Small intestine (tissue), 7 donors: ENCODE measurements at regions not wholly inside any gene's neighbourhood (a gene's known extent, or its start where the extent isn't known, plus 50 kb on each side); places are given as distances from the start of the nearest gene placed in this dataset.

Source experiments
- DNase-seq, 2 donors: peaks; one replicate each; pipeline versions ENCODE4 v3.0.0 to v3.0.0-alpha.2; 2013
- FAIRE-seq: peaks from 2 replicates; lab custom pipeline; 2012; peaks lifted over from hg19 to GRCh38; lab: Jason Lieb, UNC
- H3K27ac ChIP-seq, 3 donors: one replicate each; pipeline ENCODE4 v1.5.1; 2013; ENCODE audit warnings: low read length in 2 of 3, mild to moderate bottlenecking in 2 of 3, control low read depth in 1 of 3, inconsistent platforms in 1 of 3, low read depth in 1 of 3, moderate library complexity in 1 of 3
- H3K27me3 ChIP-seq, 3 donors: one replicate each; pipeline ENCODE4 v1.6.1; 2013; ENCODE audit warnings: low read length in 3 of 3, inconsistent platforms in 1 of 3; ENCODE audit not compliant: control insufficient read depth in 3 of 3, insufficient read depth in 3 of 3
- H3K36me3 ChIP-seq, 3 donors: one replicate each; pipeline ENCODE4 v1.6.1; 2013; ENCODE audit warnings: low read length in 3 of 3, inconsistent platforms in 1 of 3, low read depth in 1 of 3, mild to moderate bottlenecking in 1 of 3, moderate library complexity in 1 of 3; ENCODE audit not compliant: control insufficient read depth in 3 of 3, insufficient read depth in 2 of 3
- H3K4me1 ChIP-seq, 3 donors: one replicate each; pipeline ENCODE4 v1.6.1; 2013; ENCODE audit warnings: low read length in 2 of 3, inconsistent platforms in 1 of 3, low read depth in 1 of 3, mild to moderate bottlenecking in 1 of 3, moderate library complexity in 1 of 3; ENCODE audit not compliant: control insufficient read depth in 3 of 3, insufficient read depth in 2 of 3
- H3K4me3 ChIP-seq, 3 donors: one replicate each; pipeline ENCODE4 v1.5.1; 2013; ENCODE audit warnings: low read length in 3 of 3, control low read depth in 1 of 3, inconsistent platforms in 1 of 3, low read depth in 1 of 3, mild to moderate bottlenecking in 1 of 3, moderate library complexity in 1 of 3
- H3K9me3 ChIP-seq, 2 donors: one replicate each; pipeline ENCODE4 v1.6.1; 2013; ENCODE audit warnings: low read depth in 1 of 2, low read length in 1 of 2; ENCODE audit not compliant: control insufficient read depth in 2 of 2, insufficient read depth in 1 of 2
- WGBS, 3 donors: extraction: QIAGEN DNeasy Blood & Tissue Kit; methylation state at CpG; one replicate each; pipeline ENCODE4 v1.1.7; 2013; 5-methylcytosine and 5-hydroxymethylcytosine counted together
- donor health status: healthy with polysubstance abuse.
- donor health status: control.
- donor health status: control.
- donor health status: Bipolar disorder and iron deficiency.
- donor health status: healthy.

GRCh38 chr12:33323823-33324222, 115.8 kb downstream of the SYT10 start:
- Histone ChIP-seq H3K9me3 (no peaks in the 10 kb centered on the region), H3K36me3 (no peaks in the 10 kb centered on the region), H3K27me3 (no peaks in the 10 kb centered on the region), H3K4me3 (no peak overlapping the region), H3K27ac (no peak overlapping the region), H3K4me1 (no peaks in the 10 kb centered on the region)
- WGBS, 3 donors = 44 to 60% (median 56%) methylated on average over 1 of the region's 1 CpG
- DNase-seq (no peak), FAIRE-seq (no peak)

- FAIRE-seq = no peak
- Histone ChIP-seq H3K36me3 (no peaks in the 10 kb centered on the region), H3K4me1 (peaks cover 0 to 6% (median 0%) of the 10 kb centered on the region in 3 donors), H3K4me3 (no peak overlapping the region), H3K27ac (no peak overlapping the region), H3K9me3 (no peaks in the 10 kb centered on the region), H3K27me3 (no peaks in the 10 kb centered on the region)
- 57 to 79% (median 78%) methylated on average over 5 of the region's 5 CpGs for WGBS, 3 donors
- DNase-seq = no peak
These were observed 117.1 kb downstream of the SYT10 start for GRCh38 chr12:33322519-33322918.

GRCh38 chr12:33317746-33318145, 121.9 kb downstream of the SYT10 start:
- WGBS, 3 donors = 21 to 59% (median 42%) methylated on average over 1 of the region's 1 CpG
- DNase-seq (peak in 1 of 2 donors; percentile 66), FAIRE-seq (no peak)
- no peak overlapping the region for H3K4me3 ChIP-seq
- H3K36me3 ChIP-seq = no peaks in the 10 kb centered on the region
- H3K9me3 ChIP-seq = peaks cover 0 to 8% of the 10 kb centered on the region in 2 donors
- peak overlapping the region in 1 of 3 donors; percentile 11 for H3K27ac ChIP-seq
- peaks cover 0 to 10% (median 0%) of the 10 kb centered on the region in 3 donors for H3K4me1 ChIP-seq
- no peaks in the 10 kb centered on the region for H3K27me3 ChIP-seq

GRCh38 chr12:33314223-33314622, 125.4 kb downstream of the SYT10 start:
- Histone ChIP-seq H3K36me3 (no peaks in the 10 kb centered on the region), H3K27me3 (no peaks in the 10 kb centered on the region), H3K27ac (no peak overlapping the region), H3K4me3 (no peak overlapping the region), H3K9me3 (peaks cover 0 to 16% of the 10 kb centered on the region in 2 donors), H3K4me1 (peaks cover 0 to 10% (median 0%) of the 10 kb centered on the region in 3 donors)
- DNase-seq = peak in 1 of 2 donors; percentile 24
- WGBS, 3 donors = 0 to 17% (median 13%) methylated on average over 1 of the region's 1 CpG
- FAIRE-seq = no peak

- H3K27me3 ChIP-seq = no peaks in the 10 kb centered on the region
- DNase-seq (no peak), FAIRE-seq (no peak)
- no peak overlapping the region for H3K27ac ChIP-seq
- no peaks in the 10 kb centered on the region for H3K36me3 ChIP-seq
- H3K4me3 ChIP-seq = no peak overlapping the region
- H3K4me1 ChIP-seq = peaks cover 0 to 8% (median 0%) of the 10 kb centered on the region in 3 donors
- H3K9me3 ChIP-seq = peaks cover 0 to 16% of the 10 kb centered on the region in 2 donors
These were observed 126.1 kb downstream of the SYT10 start for GRCh38 chr12:33313476-33313875.

- DNase-seq (no peak), FAIRE-seq (no peak)
- peaks cover 0 to 5% (median 0%) of the 10 kb centered on the region in 3 donors for H3K4me1 ChIP-seq
- H3K9me3 ChIP-seq = peaks cover 0 to 11% of the 10 kb centered on the region in 2 donors
- no peaks in the 10 kb centered on the region for H3K27me3 ChIP-seq
- H3K36me3 ChIP-seq = no peaks in the 10 kb centered on the region
- H3K4me3 ChIP-seq = no peak overlapping the region
- no peak overlapping the region for H3K27ac ChIP-seq
- WGBS, 3 donors = 70 to 87% (median 72%) methylated on average over 4 of the region's 4 CpGs
These were observed 129.1 kb downstream of the SYT10 start for GRCh38 chr12:33310471-33310870.

- no peak for FAIRE-seq
- Histone ChIP-seq H3K4me3 (no peak overlapping the region), H3K27ac (no peak overlapping the region), H3K27me3 (no peaks in the 10 kb centered on the region), H3K4me1 (no peaks in the 10 kb centered on the region), H3K9me3 (no peaks in the 10 kb centered on the region), H3K36me3 (no peaks in the 10 kb centered on the region)
- 56 to 71% (median 67%) methylated on average over 2 of the region's 2 CpGs for WGBS, 3 donors
- no peak for DNase-seq
These were observed 135.4 kb downstream of the SYT10 start for GRCh38 chr12:33304176-33304575.

GRCh38 chr12:33296529-33296928, 143.1 kb downstream of the SYT10 start:
- Histone ChIP-seq H3K27me3 (no peaks in the 10 kb centered on the region), H3K4me3 (no peak overlapping the region), H3K27ac (no peak overlapping the region), H3K9me3 (peaks cover 0 to 8% of the 10 kb centered on the region in 2 donors), H3K36me3 (no peaks in the 10 kb centered on the region), H3K4me1 (no peaks in the 10 kb centered on the region)
- DNase-seq (no peak), FAIRE-seq (no peak)
- 13 to 40% (median 15%) methylated on average over 2 of the region's 2 CpGs for WGBS, 3 donors

- Histone ChIP-seq H3K36me3 (no peaks in the 10 kb centered on the region), H3K27ac (no peak overlapping the region), H3K4me3 (no peak overlapping the region), H3K9me3 (no peaks in the 10 kb centered on the region), H3K27me3 (no peaks in the 10 kb centered on the region), H3K4me1 (no peaks in the 10 kb centered on the region)
- no peak for FAIRE-seq
- 39 to 53% (median 49%) methylated on average over 3 of the region's 3 CpGs for WGBS, 3 donors
- no peak for DNase-seq
These were observed 148.9 kb downstream of the SYT10 start for GRCh38 chr12:33290703-33291102.
